ENCODE measurements at regions not wholly inside any gene's neighbourhood (a gene's known extent, or its start where the extent isn't known, plus 50 kb on each side); places are given as distances from the start of the nearest gene placed in this dataset.

GRCh38 chr15:59828263-59828662, 139.1 kb upstream of the BNIP2 start:
- TF ChIP-seq CTCF (IDR thresholded peaks at IDR 0.05): no peak
- no peak for TF ChIP-seq POLR2A (IDR thresholded peaks at IDR 0.05)
